CD14-positive monocyte (primary cell): ENCODE measurements at regions not wholly inside any gene's neighbourhood (a gene's known extent, or its start where the extent isn't known, plus 50 kb on each side); places are given as distances from the start of the nearest gene placed in this dataset.

Experiments
- DNase-seq, 3 donors: peaks; one replicate each; pipeline ENCODE4 v3.0.0-alpha.2; 2011 to 2022
- H2AFZ ChIP-seq: 2 replicates; pipeline ENCODE4 v1.6.0; 2012; ENCODE audit warnings: mild to moderate bottlenecking, low read depth, low read length, inconsistent platforms; ENCODE audit not compliant: insufficient read depth, poor library complexity, severe bottlenecking
- H3K27ac ChIP-seq, 2 donors: 1 replicate in 1 of 2; 2 replicates in 1 of 2; pipeline ENCODE4 v1.5.1; 2012 to 2013; ENCODE audit warnings: low read length in 2 of 2, control low read depth in 1 of 2, inconsistent platforms in 1 of 2, low read depth in 1 of 2, mild to moderate bottlenecking in 1 of 2
- H3K27me3 ChIP-seq, 2 donors: one replicate each; pipeline versions ENCODE4 v1.6.0 to v1.6.1; 2011 to 2013; ENCODE audit warnings: low read length in 2 of 2; ENCODE audit not compliant: control insufficient read depth in 2 of 2, insufficient read depth in 2 of 2
- H3K36me3 ChIP-seq, 2 donors: replicated peaks in 1 of 2; 1 replicate in 1 of 2; 2 replicates in 1 of 2; pipeline versions ENCODE4 v1.5.1 to v1.6.1; 2012 to 2013; ENCODE audit warnings: low read length in 2 of 2, control low read depth in 1 of 2, inconsistent platforms in 1 of 2, mild to moderate bottlenecking in 1 of 2; ENCODE audit not compliant: insufficient read depth in 2 of 2, control insufficient read depth in 1 of 2
- H3K4me1 ChIP-seq, 2 donors: 1 replicate in 1 of 2; 2 replicates in 1 of 2; pipeline versions ENCODE4 v1.5.1 to v1.6.1; 2012 to 2013; ENCODE audit warnings: low read length in 2 of 2, control low read depth in 1 of 2, inconsistent platforms in 1 of 2, mild to moderate bottlenecking in 1 of 2, moderate library complexity in 1 of 2; ENCODE audit not compliant: insufficient read depth in 2 of 2, control insufficient read depth in 1 of 2
- H3K4me2 ChIP-seq: replicated peaks from 2 replicates; pipeline ENCODE3; 2012; ENCODE audit warnings: low read length, moderate library complexity, mild to moderate bottlenecking; ENCODE audit not compliant: poor library complexity, severe bottlenecking; ENCODE audit errors: extremely low read depth
- H3K4me3 ChIP-seq, 3 experiments: fragments of 200-600 bp in 1 of 3; sonication (generic) in 1 of 3; replicated peaks in 1 of 3; 1 replicate in 2 of 3; 2 replicates in 1 of 3; pipeline ENCODE4 v1.5.1; 2011 to 2013; ENCODE audit warnings: low read length in 3 of 3, mild to moderate bottlenecking in 3 of 3, control low read depth in 2 of 3, low read depth in 2 of 3, inconsistent platforms in 1 of 3, moderate library complexity in 1 of 3
- H3K79me2 ChIP-seq: 2 replicates; pipeline ENCODE4 v1.6.0; 2012; ENCODE audit warnings: mild to moderate bottlenecking, control low read depth, inconsistent platforms, low read length, moderate library complexity; ENCODE audit not compliant: insufficient read depth
- H3K9ac ChIP-seq: 2 replicates; pipeline ENCODE4 v1.6.0; 2017; ENCODE audit warnings: low read length, mild to moderate bottlenecking; ENCODE audit not compliant: insufficient read depth, poor library complexity, severe bottlenecking
- H3K9me3 ChIP-seq, 2 donors: replicated peaks in 1 of 2; 1 replicate in 1 of 2; 2 replicates in 1 of 2; pipeline versions ENCODE4 v1.5.1 to v1.6.1; 2012 to 2013; ENCODE audit warnings: low read length in 2 of 2, control low read depth in 1 of 2; ENCODE audit not compliant: control insufficient read depth in 1 of 2, insufficient read depth in 1 of 2
- H4K20me1 ChIP-seq: 2 replicates; pipeline ENCODE4 v1.6.0; 2012; ENCODE audit warnings: mild to moderate bottlenecking, low read length, control low read depth, moderate library complexity; ENCODE audit not compliant: insufficient read depth
- H3K27ac Mint-ChIP-seq, 7 donors: one replicate each; pipeline ENCODE4 v1.8.0; 2020; ENCODE audit warnings: mild to moderate bottlenecking in 7 of 7, mixed read lengths in 7 of 7, moderate library complexity in 6 of 7, inconsistent platforms in 2 of 7
- H3K27me3 Mint-ChIP-seq, 3 donors: one replicate each; pipeline ENCODE4 v1.8.0; 2021 to 2022; ENCODE audit warnings: low read depth in 3 of 3, mild to moderate bottlenecking in 3 of 3, mixed read lengths in 3 of 3, moderate library complexity in 3 of 3, inconsistent platforms in 1 of 3
- H3K36me3 Mint-ChIP-seq, 2 donors: one replicate each; pipeline ENCODE4 v1.8.0; 2020; ENCODE audit warnings: mixed read lengths in 2 of 2, inconsistent platforms in 1 of 2, mild to moderate bottlenecking in 1 of 2
- H3K4me1 Mint-ChIP-seq: one replicate; pipeline ENCODE4 v1.8.0; 2020; ENCODE audit warnings: mild to moderate bottlenecking, mixed read lengths
- H3K4me3 Mint-ChIP-seq, 2 donors: one replicate each; pipeline ENCODE4 v1.8.0; 2020; ENCODE audit warnings: mild to moderate bottlenecking in 2 of 2, mixed read lengths in 2 of 2, moderate library complexity in 1 of 2
- H3K9me3 Mint-ChIP-seq, 7 donors: one replicate each; pipeline ENCODE4 v1.8.0; 2020 to 2022; ENCODE audit warnings: mixed read lengths in 7 of 7, mild to moderate bottlenecking in 6 of 7, moderate library complexity in 6 of 7, inconsistent platforms in 2 of 7
- WGBS: methylation state at CpG from one replicate; pipeline ENCODE4 v1.1.5; 2013; ENCODE audit warnings: missing lambda C conversion rate; ENCODE audit not compliant: insufficient coverage; 5-methylcytosine and 5-hydroxymethylcytosine counted together
- intact Hi-C, 2 donors: fragments of 100-400 bp; cut with micrococcal nuclease; formaldehyde crosslinking; loops; one replicate each; pipeline versions ENCODE4 v1.15.0 to v1.15.1; 2023
- TF ChIP-seq, protein P1 (sequence below): fragments of 200-600 bp; IDR thresholded peaks from one replicate; pipeline ENCODE4 v1.8.0; 2022; ENCODE audit warnings: antibody characterized with exemption, mild to moderate bottlenecking

DNA sequence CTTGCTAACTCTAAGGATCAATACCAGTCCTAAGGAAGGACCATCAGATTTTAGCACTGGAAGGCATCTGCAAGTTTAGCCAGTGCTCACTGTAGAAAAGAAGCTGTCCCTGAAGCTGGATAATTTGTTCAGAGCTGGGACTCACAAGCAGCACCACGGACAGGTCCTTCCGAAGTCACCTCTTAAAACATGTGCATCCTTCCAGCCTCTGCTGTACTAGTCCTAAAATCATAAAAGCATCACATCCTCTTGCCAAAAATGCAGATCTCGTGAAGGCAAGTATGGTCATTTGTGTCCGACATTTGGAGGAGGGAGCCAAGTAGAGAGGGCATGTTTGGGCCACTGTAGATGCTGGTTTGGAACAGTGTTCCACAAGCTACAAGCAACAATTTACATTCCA is 506.9 kb downstream of the RBFOX1 start:
- H4K20me1 ChIP-seq: no peaks in the 10 kb centered on the region
- peaks cover 2 to 8% (median 4%) of the 10 kb centered on the region in 7 donors for H3K9me3 Mint-ChIP-seq
- no peaks in the 10 kb centered on the region for H3K27me3 Mint-ChIP-seq

DNA sequence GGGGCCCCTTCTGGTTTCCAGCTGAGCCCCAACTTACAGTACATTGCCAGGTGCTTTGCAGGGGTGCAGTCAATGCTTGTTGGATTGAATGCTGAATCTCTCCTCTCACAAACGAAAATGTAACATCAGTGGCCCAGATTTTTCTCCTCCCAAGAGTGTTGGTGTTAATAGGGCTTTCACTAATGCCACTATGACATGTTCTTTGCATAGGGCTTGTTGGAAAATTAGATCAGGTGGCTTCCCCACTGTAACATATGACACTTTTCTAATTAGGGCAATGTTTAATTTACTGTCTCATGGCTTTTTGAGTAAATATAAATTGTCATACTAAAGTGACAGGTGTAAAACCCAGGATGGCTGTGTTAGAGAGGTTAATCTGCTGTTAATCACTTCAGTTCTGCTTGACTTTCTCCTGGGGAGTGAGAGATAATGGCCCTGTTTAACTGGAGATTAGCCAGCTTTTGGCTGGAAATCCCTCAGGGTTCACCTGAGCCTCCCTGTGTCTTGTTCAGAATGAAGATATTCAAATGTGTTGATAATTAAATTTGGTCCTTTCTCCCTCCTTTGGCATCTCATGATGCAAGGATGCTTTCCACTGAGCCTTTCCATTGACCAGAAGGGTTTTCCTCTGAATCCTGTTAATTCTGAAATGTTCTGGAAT is 502.3 kb downstream of the RBFOX1 start:
- intact Hi-C loops: no loop called here
- Histone ChIP-seq H3K4me3 (no peak overlapping the region), H3K9ac (no peak overlapping the region), H3K27me3 (no peaks in the 10 kb centered on the region), H4K20me1 (no peaks in the 10 kb centered on the region), H2AFZ (no peak overlapping the region), H3K4me1 (no peaks in the 10 kb centered on the region), H3K36me3 (no peaks in the 10 kb centered on the region), H3K4me2 (no peak overlapping the region), H3K9me3 (no peaks in the 10 kb centered on the region), H3K27ac (no peak overlapping the region), H3K79me2 (no peaks in the 10 kb centered on the region)
- TF ChIP-seq, protein P1, sequence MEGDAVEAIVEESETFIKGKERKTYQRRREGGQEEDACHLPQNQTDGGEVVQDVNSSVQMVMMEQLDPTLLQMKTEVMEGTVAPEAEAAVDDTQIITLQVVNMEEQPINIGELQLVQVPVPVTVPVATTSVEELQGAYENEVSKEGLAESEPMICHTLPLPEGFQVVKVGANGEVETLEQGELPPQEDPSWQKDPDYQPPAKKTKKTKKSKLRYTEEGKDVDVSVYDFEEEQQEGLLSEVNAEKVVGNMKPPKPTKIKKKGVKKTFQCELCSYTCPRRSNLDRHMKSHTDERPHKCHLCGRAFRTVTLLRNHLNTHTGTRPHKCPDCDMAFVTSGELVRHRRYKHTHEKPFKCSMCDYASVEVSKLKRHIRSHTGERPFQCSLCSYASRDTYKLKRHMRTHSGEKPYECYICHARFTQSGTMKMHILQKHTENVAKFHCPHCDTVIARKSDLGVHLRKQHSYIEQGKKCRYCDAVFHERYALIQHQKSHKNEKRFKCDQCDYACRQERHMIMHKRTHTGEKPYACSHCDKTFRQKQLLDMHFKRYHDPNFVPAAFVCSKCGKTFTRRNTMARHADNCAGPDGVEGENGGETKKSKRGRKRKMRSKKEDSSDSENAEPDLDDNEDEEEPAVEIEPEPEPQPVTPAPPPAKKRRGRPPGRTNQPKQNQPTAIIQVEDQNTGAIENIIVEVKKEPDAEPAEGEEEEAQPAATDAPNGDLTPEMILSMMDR: no peak
- Mint-ChIP-seq H3K4me3 (no peak overlapping the region), H3K27ac (no peak overlapping the region), H3K27me3 (no peaks in the 10 kb centered on the region), H3K4me1 (no peaks in the 10 kb centered on the region), H3K9me3 (peaks cover 0 to 2% (median 0%) of the 10 kb centered on the region in 7 donors), H3K36me3 (no peaks in the 10 kb centered on the region)
- no peak for DNase-seq
- WGBS: no CpG with 5 or more reads among the region's 1 CpG

More for the DNA sequence above, 506.9 kb downstream of the RBFOX1 start:
- 60% methylated on average over 1 of the region's 4 CpGs for WGBS
- Histone ChIP-seq H3K4me1 (no peaks in the 10 kb centered on the region), H2AFZ (no peak overlapping the region), H3K4me3 (no peak overlapping the region), H3K79me2 (no peaks in the 10 kb centered on the region), H3K4me2 (no peak overlapping the region), H3K27ac (no peak overlapping the region), H3K36me3 (no peaks in the 10 kb centered on the region), H3K9me3 (peaks cover 2 to 5% of the 10 kb centered on the region in 2 donors), H3K9ac (no peak overlapping the region), H3K27me3 (no peaks in the 10 kb centered on the region)
- H3K27ac Mint-ChIP-seq: no peak overlapping the region
- H3K36me3 Mint-ChIP-seq: no peaks in the 10 kb centered on the region
- intact Hi-C loops: no loop called here
- no peaks in the 10 kb centered on the region for H3K4me1 Mint-ChIP-seq
- TF ChIP-seq, protein P1: no peak
- DNase-seq: no peak
- no peak overlapping the region for H3K4me3 Mint-ChIP-seq
